Thymus (tissue), 11 donors: ENCODE measurements at regions not wholly inside any gene's neighbourhood (a gene's known extent, or its start where the extent isn't known, plus 50 kb on each side); places are given as distances from the start of the nearest gene placed in this dataset.

Source experiments
- DNase-seq, 9 donors: peaks; one replicate each; pipeline ENCODE4 v3.0.0-alpha.2; 2013; ENCODE audit warnings: low spot score in 9 of 9, low read depth in 6 of 9, missing footprints in 1 of 9
- H3K27ac ChIP-seq, 2 donors: one replicate each; pipeline ENCODE4 v1.5.1; 2013; ENCODE audit warnings: control low read depth in 1 of 2, low read depth in 1 of 2, low read length in 1 of 2, mild to moderate bottlenecking in 1 of 2, moderate library complexity in 1 of 2
- H3K27me3 ChIP-seq, 2 donors: one replicate each; pipeline ENCODE4 v1.5.1; 2013; ENCODE audit warnings: low read length in 1 of 2; ENCODE audit not compliant: control insufficient read depth in 2 of 2, insufficient read depth in 1 of 2
- H3K36me3 ChIP-seq, 2 donors: one replicate each; pipeline ENCODE4 v1.5.1; 2013; ENCODE audit warnings: low read length in 1 of 2, mild to moderate bottlenecking in 1 of 2, moderate library complexity in 1 of 2; ENCODE audit not compliant: control insufficient read depth in 2 of 2, insufficient read depth in 2 of 2
- H3K4me1 ChIP-seq, 2 donors: one replicate each; pipeline ENCODE4 v1.5.1; 2013; ENCODE audit warnings: low read length in 2 of 2; ENCODE audit not compliant: control insufficient read depth in 2 of 2, insufficient read depth in 2 of 2
- H3K4me3 ChIP-seq, 2 donors: one replicate each; pipeline ENCODE4 v1.5.1; 2013; ENCODE audit warnings: low read length in 2 of 2, control low read depth in 1 of 2, mild to moderate bottlenecking in 1 of 2
- H3K9me3 ChIP-seq, 2 donors: one replicate each; pipeline ENCODE4 v1.5.1; 2013; ENCODE audit warnings: low read length in 1 of 2, mild to moderate bottlenecking in 1 of 2; ENCODE audit not compliant: control insufficient read depth in 2 of 2, insufficient read depth in 1 of 2
- WGBS: extraction: QIAGEN DNeasy Blood & Tissue Kit; methylation state at CpG from one replicate; pipeline ENCODE4 v1.1.7; 2013; 5-methylcytosine and 5-hydroxymethylcytosine counted together
- donor health status: healthy.

GRCh38 chr20:24117383-24117782 lies 128.8 kb upstream of the GGTLC1 start:
- Histone ChIP-seq H3K4me1 (peaks cover 0 to 9% of the 10 kb centered on the region in 2 donors), H3K4me3 (no peak overlapping the region), H3K9me3 (no peaks in the 10 kb centered on the region), H3K36me3 (no peaks in the 10 kb centered on the region), H3K27me3 (peaks cover 0 to 3% of the 10 kb centered on the region in 2 donors), H3K27ac (no peak overlapping the region)
- 90% methylated on average over 3 of the region's 3 CpGs for WGBS
- no peak for DNase-seq

- peaks cover 0 to 3% of the 10 kb centered on the region in 2 donors for H3K27me3 ChIP-seq
- no peaks in the 10 kb centered on the region for H3K36me3 ChIP-seq
- H3K4me1 ChIP-seq, result peaks cover 0 to 9% of the 10 kb centered on the region in 2 donors
- WGBS, result 89% methylated on average over 4 of the region's 4 CpGs
- H3K9me3 ChIP-seq, result no peaks in the 10 kb centered on the region
- no peak for DNase-seq
- H3K27ac ChIP-seq, result no peak overlapping the region
- H3K4me3 ChIP-seq, result no peak overlapping the region
These were observed 128.0 kb upstream of the GGTLC1 start for GRCh38 chr20:24116611-24117010.

- no peaks in the 10 kb centered on the region for H3K36me3 ChIP-seq
- 95% methylated on average over 7 of the region's 7 CpGs for WGBS
- no peak for DNase-seq
- no peaks in the 10 kb centered on the region for H3K9me3 ChIP-seq
- H3K27ac ChIP-seq, result no peak overlapping the region
- H3K4me3 ChIP-seq, result no peak overlapping the region
- no peaks in the 10 kb centered on the region for H3K4me1 ChIP-seq
- no peaks in the 10 kb centered on the region for H3K27me3 ChIP-seq
These were observed 123.8 kb upstream of the GGTLC1 start for GRCh38 chr20:24112360-24112759.

GRCh38 chr20:24111858-24112257 lies 123.3 kb upstream of the GGTLC1 start:
- no peaks in the 10 kb centered on the region for H3K36me3 ChIP-seq
- H3K4me1 ChIP-seq, result no peaks in the 10 kb centered on the region
- no peak overlapping the region for H3K4me3 ChIP-seq
- H3K27me3 ChIP-seq, result no peaks in the 10 kb centered on the region
- no peak overlapping the region for H3K27ac ChIP-seq
- 85% methylated on average over 5 of the region's 5 CpGs for WGBS
- DNase-seq, result no peak
- H3K9me3 ChIP-seq, result no peaks in the 10 kb centered on the region

GRCh38 chr20:24109537-24109936 lies 121.0 kb upstream of the GGTLC1 start:
- Histone ChIP-seq H3K4me3 (no peak overlapping the region), H3K27ac (no peak overlapping the region), H3K36me3 (no peaks in the 10 kb centered on the region), H3K9me3 (no peaks in the 10 kb centered on the region), H3K4me1 (no peaks in the 10 kb centered on the region), H3K27me3 (no peaks in the 10 kb centered on the region)
- no peak for DNase-seq
- 98% methylated on average over 10 of the region's 10 CpGs for WGBS

GRCh38 chr20:24109008-24109407 lies 120.4 kb upstream of the GGTLC1 start:
- no peak for DNase-seq
- Histone ChIP-seq H3K4me1 (no peaks in the 10 kb centered on the region), H3K36me3 (no peaks in the 10 kb centered on the region), H3K4me3 (no peak overlapping the region), H3K9me3 (no peaks in the 10 kb centered on the region), H3K27ac (no peak overlapping the region), H3K27me3 (no peaks in the 10 kb centered on the region)
- WGBS, result 98% methylated on average over 12 of the region's 12 CpGs

- WGBS, result 93% methylated on average over 3 of the region's 3 CpGs
- Histone ChIP-seq H3K27ac (no peak overlapping the region), H3K4me1 (no peaks in the 10 kb centered on the region), H3K9me3 (no peaks in the 10 kb centered on the region), H3K36me3 (no peaks in the 10 kb centered on the region), H3K27me3 (no peaks in the 10 kb centered on the region), H3K4me3 (no peak overlapping the region)
- no peak for DNase-seq
These were observed 120.0 kb upstream of the GGTLC1 start for GRCh38 chr20:24108581-24108980.

GRCh38 chr20:24106801-24107445 lies 118.3 kb upstream of the GGTLC1 start:
- Histone ChIP-seq H3K27me3 (no peaks in the 10 kb centered on the region), H3K36me3 (no peaks in the 10 kb centered on the region), H3K9me3 (no peaks in the 10 kb centered on the region), H3K4me3 (no peak overlapping the region), H3K4me1 (no peaks in the 10 kb centered on the region), H3K27ac (no peak overlapping the region)
- no peak for DNase-seq
- WGBS, result 91% methylated on average over 8 of the region's 8 CpGs

- no peak for DNase-seq
- Histone ChIP-seq H3K27me3 (no peaks in the 10 kb centered on the region), H3K36me3 (no peaks in the 10 kb centered on the region), H3K27ac (no peak overlapping the region), H3K4me1 (no peaks in the 10 kb centered on the region), H3K9me3 (no peaks in the 10 kb centered on the region), H3K4me3 (no peak overlapping the region)
- WGBS, result 93% methylated on average over 4 of the region's 4 CpGs
These were observed 117.7 kb upstream of the GGTLC1 start for GRCh38 chr20:24106150-24106800.
